D341Med (cell line): ENCODE measurements at regions not wholly inside any gene's neighbourhood (a gene's known extent, or its start where the extent isn't known, plus 50 kb on each side); places are given as distances from the start of the nearest gene placed in this dataset.
"Not testable (repeated sequence)": the region's sequence is repeated elsewhere in the genome, so short reads cannot be mapped to it uniquely, and the experiment has no call there.

ENCODE experiments used
- DNase-seq: peaks from one replicate; pipeline ENCODE4 v3.0.0; 2012; ENCODE audit warnings: low spot score

- no peak for DNase-seq
These were observed 262.0 kb upstream of the PIK3C3 start for GRCh38 chr18:41693008-41693407.

GRCh38 chr18:41690332-41691127 is 264.5 kb upstream of the PIK3C3 start:
- no peak for DNase-seq

- no peak for DNase-seq
These were observed 267.9 kb upstream of the PIK3C3 start for GRCh38 chr18:41687138-41687537.

- no peak for DNase-seq
These were observed 273.7 kb upstream of the PIK3C3 start for GRCh38 chr18:41681138-41681880.

GRCh38 chr18:41674506-41674905 is 280.5 kb upstream of the PIK3C3 start:
- no peak for DNase-seq

GRCh38 chr18:41666231-41666630 is 288.8 kb upstream of the PIK3C3 start:
- no peak for DNase-seq

- no peak for DNase-seq
These were observed 289.8 kb upstream of the PIK3C3 start for GRCh38 chr18:41665210-41665609.

GRCh38 chr18:41660654-41661053 is 294.4 kb upstream of the PIK3C3 start:
- no peak for DNase-seq

- no peak for DNase-seq
These were observed 295.4 kb upstream of the PIK3C3 start for GRCh38 chr18:41659438-41660130.

GRCh38 chr18:41657189-41657588 is 297.8 kb upstream of the PIK3C3 start:
- DNase-seq: no peak

GRCh38 chr18:41655074-41655473 is 300.0 kb upstream of the PIK3C3 start:
- DNase-seq: no peak

GRCh38 chr18:41647914-41648313 is 307.1 kb upstream of the PIK3C3 start:
- no peak for DNase-seq

- DNase-seq: no peak
These were observed 308.0 kb upstream of the PIK3C3 start for GRCh38 chr18:41646915-41647620.

- no peak for DNase-seq
These were observed 309.3 kb upstream of the PIK3C3 start for GRCh38 chr18:41645589-41646360.

GRCh38 chr18:41644466-41644865 is 310.6 kb upstream of the PIK3C3 start:
- DNase-seq: no peak

GRCh38 chr18:41643427-41643826 is 311.6 kb upstream of the PIK3C3 start:
- no peak for DNase-seq

- no peak for DNase-seq
These were observed 312.3 kb upstream of the PIK3C3 start for GRCh38 chr18:41642756-41643155.

- DNase-seq: no peak
These were observed 315.8 kb upstream of the PIK3C3 start for GRCh38 chr18:41639218-41639617.

- not testable (repeated sequence) for DNase-seq
These were observed 323.2 kb upstream of the PIK3C3 start for GRCh38 chr18:41631723-41632285.

- no peak for DNase-seq
These were observed 324.7 kb upstream of the PIK3C3 start for GRCh38 chr18:41630232-41630886.

- no peak for DNase-seq
These were observed 330.6 kb upstream of the PIK3C3 start for GRCh38 chr18:41624460-41624859.
